ENCODE measurements at regions not wholly inside any gene's neighbourhood (a gene's known extent, or its start where the extent isn't known, plus 50 kb on each side); places are given as distances from the start of the nearest gene placed in this dataset.

- DNase-seq, result no peak
Measured at GRCh38 chr6:99148761-99149160, 200.7 kb downstream of the FAXC start.

GRCh38 chr6:99148111-99148510 is 200.4 kb upstream of the FBXL4 start:
- Histone ChIP-seq H3K4me3 (no peak overlapping the region), H3K27ac (no peak overlapping the region), H3K9ac (ENCODE audit: low read depth in 2 of 2, low read length in 2 of 2) (no peak overlapping the region), H3K27me3 (no peaks in the 10 kb centered on the region), H3K9me3 (no peaks in the 10 kb centered on the region), H3K4me1 (no peaks in the 10 kb centered on the region), H3K36me3 (no peaks in the 10 kb centered on the region)
- intact Hi-C loops (cut with DNase I), result no loop called here
- no peak for TF ChIP-seq CTCF (IDR thresholded peaks at IDR 0.05)
- no peak for DNase-seq

More at GRCh38 chr6:99148761-99149160, 200.7 kb downstream of the FAXC start:
- H3K36me3 ChIP-seq, result no peaks in the 10 kb centered on the region
- H3K4me3 ChIP-seq, result no peak overlapping the region
- no peak overlapping the region for H3K27ac ChIP-seq
- no peaks in the 10 kb centered on the region for H3K9me3 ChIP-seq
- no peaks in the 10 kb centered on the region for H3K4me1 ChIP-seq
- H3K9ac ChIP-seq (ENCODE audit: low read depth in 2 of 2, low read length in 2 of 2), result no peak overlapping the region
- H3K27me3 ChIP-seq, result no peaks in the 10 kb centered on the region
- TF ChIP-seq CTCF (IDR thresholded peaks at IDR 0.05), result no peak
- intact Hi-C loops (cut with DNase I), result no loop called here

GRCh38 chr6:99147206-99147605 is 199.5 kb upstream of the FBXL4 start:
- no peak for TF ChIP-seq CTCF (IDR thresholded peaks at IDR 0.05)
- DNase-seq, result no peak
- no peaks in the 10 kb centered on the region for H3K4me1 ChIP-seq
- no peaks in the 10 kb centered on the region for H3K9me3 ChIP-seq
- no peak overlapping the region for H3K27ac ChIP-seq
- no peak overlapping the region for H3K9ac ChIP-seq (ENCODE audit: low read depth in 2 of 2, low read length in 2 of 2)
- no peak overlapping the region for H3K4me3 ChIP-seq
- intact Hi-C loops (cut with DNase I), result no loop called here
- no peaks in the 10 kb centered on the region for H3K36me3 ChIP-seq
- H3K27me3 ChIP-seq, result no peaks in the 10 kb centered on the region

- Histone ChIP-seq H3K4me1 (no peaks in the 10 kb centered on the region), H3K36me3 (no peaks in the 10 kb centered on the region), H3K27me3 (no peaks in the 10 kb centered on the region), H3K9ac (ENCODE audit: low read depth in 2 of 2, low read length in 2 of 2) (no peak overlapping the region), H3K9me3 (no peaks in the 10 kb centered on the region), H3K4me3 (no peak overlapping the region), H3K27ac (no peak overlapping the region)
- TF ChIP-seq CTCF (IDR thresholded peaks at IDR 0.05), result no peak
- no peak for DNase-seq
- intact Hi-C loops (cut with DNase I), result no loop called here
Measured at GRCh38 chr6:99146711-99147110, 199.0 kb upstream of the FBXL4 start.

- intact Hi-C loops (cut with DNase I), result no loop called here
- no peaks in the 10 kb centered on the region for H3K36me3 ChIP-seq
- no peaks in the 10 kb centered on the region for H3K4me1 ChIP-seq
- no peak overlapping the region for H3K9ac ChIP-seq (ENCODE audit: low read depth in 2 of 2, low read length in 2 of 2)
- H3K27me3 ChIP-seq, result no peaks in the 10 kb centered on the region
- no peak overlapping the region for H3K27ac ChIP-seq
- H3K9me3 ChIP-seq, result no peaks in the 10 kb centered on the region
- no peak overlapping the region for H3K4me3 ChIP-seq
- no peak for TF ChIP-seq CTCF (IDR thresholded peaks at IDR 0.05)
- DNase-seq, result no peak
Measured at GRCh38 chr6:99145738-99146137, 198.0 kb upstream of the FBXL4 start.
